Activated T-cell treated with anti-CD3 and anti-CD28 coated beads, Interleukin-2, amount 50 U/mL, for 48 hours (primary cell): ENCODE measurements at regions not wholly inside any gene's neighbourhood (a gene's known extent, or its start where the extent isn't known, plus 50 kb on each side); places are given as distances from the start of the nearest gene placed in this dataset.
"Not testable (repeated sequence)": the region's sequence is repeated elsewhere in the genome, so short reads cannot be mapped to it uniquely, and the experiment has no call there.

Experiments used
- DNase-seq, 2 experiments: peaks; one replicate each; pipeline ENCODE4 v3.0.0-alpha.2; 2020

- DNase-seq: peak; percentile 31 to 42
These were observed 100.8 kb downstream of the ABCC12 start for GRCh38 chr16:48054881-48055601.

GRCh38 chr16:48053418-48053745 is 102.4 kb downstream of the ABCC12 start:
- DNase-seq: no peak

- DNase-seq: no peak
These were observed 102.9 kb downstream of the ABCC12 start for GRCh38 chr16:48052731-48053417.

GRCh38 chr16:48050871-48051270 is 104.9 kb downstream of the ABCC12 start:
- no peak for DNase-seq

- DNase-seq: no peak
These were observed 105.9 kb downstream of the ABCC12 start for GRCh38 chr16:48049847-48050246.

- DNase-seq: no peak
These were observed 108.1 kb downstream of the ABCC12 start for GRCh38 chr16:48047720-48048119.

GRCh38 chr16:48047241-48047640 is 108.6 kb downstream of the ABCC12 start:
- DNase-seq: no peak

- no peak for DNase-seq
These were observed 111.7 kb downstream of the ABCC12 start for GRCh38 chr16:48044117-48044516.

- no peak for DNase-seq
These were observed 113.8 kb downstream of the ABCC12 start for GRCh38 chr16:48041981-48042421.

- DNase-seq: no peak
These were observed 120.7 kb downstream of the ABCC12 start for GRCh38 chr16:48035142-48035541.

GRCh38 chr16:48030926-48031325 is 124.9 kb downstream of the ABCC12 start:
- DNase-seq: no peak

- DNase-seq: no peak
These were observed 126.0 kb downstream of the ABCC12 start for GRCh38 chr16:48029768-48030167.

- no peak for DNase-seq
These were observed 130.4 kb downstream of the ABCC12 start for GRCh38 chr16:48025359-48025758.

- DNase-seq: no peak
These were observed 131.8 kb downstream of the ABCC12 start for GRCh38 chr16:48024042-48024441.

GRCh38 chr16:48022496-48022895 is 133.3 kb downstream of the ABCC12 start:
- no peak for DNase-seq

GRCh38 chr16:48020617-48021016 is 135.2 kb downstream of the ABCC12 start:
- not testable (repeated sequence) for DNase-seq

- DNase-seq: no peak
These were observed 141.3 kb downstream of the ABCC12 start for GRCh38 chr16:48014349-48015135.

GRCh38 chr16:48013491-48013901 is 142.3 kb downstream of the ABCC12 start:
- no peak for DNase-seq

- no peak for DNase-seq
These were observed 143.7 kb downstream of the ABCC12 start for GRCh38 chr16:48011878-48012658.

GRCh38 chr16:48011466-48011865 is 144.3 kb downstream of the ABCC12 start:
- no peak for DNase-seq

- no peak for DNase-seq
These were observed 147.7 kb downstream of the ABCC12 start for GRCh38 chr16:48008011-48008525.

GRCh38 chr16:48004141-48004695 is 151.6 kb downstream of the ABCC12 start:
- no peak for DNase-seq
